AG10803 (cell line): ENCODE measurements at regions not wholly inside any gene's neighbourhood (a gene's known extent, or its start where the extent isn't known, plus 50 kb on each side); places are given as distances from the start of the nearest gene placed in this dataset.
"Not testable (repeated sequence)": the region's sequence is repeated elsewhere in the genome, so short reads cannot be mapped to it uniquely, and the experiment has no call there.

ENCODE experiments used
- DNase-seq: peaks from one replicate; pipeline ENCODE4 v3.0.0; 2010; ENCODE audit warnings: low read depth
- H3K4me3 ChIP-seq: 2 replicates; pipeline ENCODE4 v1.5.1; 2011; ENCODE audit warnings: mild to moderate bottlenecking, low read length, control low read depth
- TF ChIP-seq, protein P1 (sequence below): conservative IDR thresholded peaks from 2 replicates; pipeline ENCODE4 v1.5.1; 2011; ENCODE audit warnings: mild to moderate bottlenecking, low read length, control low read depth, inconsistent platforms

DNA sequence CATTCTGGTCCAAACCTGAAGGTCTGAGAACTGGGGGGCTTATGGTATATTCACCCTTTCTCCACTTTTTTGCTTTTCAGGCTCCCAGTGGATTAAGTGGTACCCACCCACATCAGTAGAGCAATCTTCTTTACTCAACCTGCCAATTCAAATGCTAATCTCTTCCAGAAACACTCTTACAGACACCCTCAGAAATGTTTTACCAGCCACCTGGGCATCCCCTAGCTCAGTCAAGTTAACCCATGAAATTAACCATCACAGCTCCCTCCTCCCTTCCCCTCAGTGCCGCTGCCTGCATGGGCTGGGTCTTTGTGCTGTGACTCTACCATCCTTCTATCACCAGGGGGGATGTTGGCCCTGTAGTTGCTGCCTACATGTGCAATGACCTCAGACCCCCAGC is 398.7 kb downstream of the BUD13 start:
- no peak overlapping the region for H3K4me3 ChIP-seq
- TF ChIP-seq, protein P1, sequence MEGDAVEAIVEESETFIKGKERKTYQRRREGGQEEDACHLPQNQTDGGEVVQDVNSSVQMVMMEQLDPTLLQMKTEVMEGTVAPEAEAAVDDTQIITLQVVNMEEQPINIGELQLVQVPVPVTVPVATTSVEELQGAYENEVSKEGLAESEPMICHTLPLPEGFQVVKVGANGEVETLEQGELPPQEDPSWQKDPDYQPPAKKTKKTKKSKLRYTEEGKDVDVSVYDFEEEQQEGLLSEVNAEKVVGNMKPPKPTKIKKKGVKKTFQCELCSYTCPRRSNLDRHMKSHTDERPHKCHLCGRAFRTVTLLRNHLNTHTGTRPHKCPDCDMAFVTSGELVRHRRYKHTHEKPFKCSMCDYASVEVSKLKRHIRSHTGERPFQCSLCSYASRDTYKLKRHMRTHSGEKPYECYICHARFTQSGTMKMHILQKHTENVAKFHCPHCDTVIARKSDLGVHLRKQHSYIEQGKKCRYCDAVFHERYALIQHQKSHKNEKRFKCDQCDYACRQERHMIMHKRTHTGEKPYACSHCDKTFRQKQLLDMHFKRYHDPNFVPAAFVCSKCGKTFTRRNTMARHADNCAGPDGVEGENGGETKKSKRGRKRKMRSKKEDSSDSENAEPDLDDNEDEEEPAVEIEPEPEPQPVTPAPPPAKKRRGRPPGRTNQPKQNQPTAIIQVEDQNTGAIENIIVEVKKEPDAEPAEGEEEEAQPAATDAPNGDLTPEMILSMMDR, result no peak
- no peak for DNase-seq

DNA sequence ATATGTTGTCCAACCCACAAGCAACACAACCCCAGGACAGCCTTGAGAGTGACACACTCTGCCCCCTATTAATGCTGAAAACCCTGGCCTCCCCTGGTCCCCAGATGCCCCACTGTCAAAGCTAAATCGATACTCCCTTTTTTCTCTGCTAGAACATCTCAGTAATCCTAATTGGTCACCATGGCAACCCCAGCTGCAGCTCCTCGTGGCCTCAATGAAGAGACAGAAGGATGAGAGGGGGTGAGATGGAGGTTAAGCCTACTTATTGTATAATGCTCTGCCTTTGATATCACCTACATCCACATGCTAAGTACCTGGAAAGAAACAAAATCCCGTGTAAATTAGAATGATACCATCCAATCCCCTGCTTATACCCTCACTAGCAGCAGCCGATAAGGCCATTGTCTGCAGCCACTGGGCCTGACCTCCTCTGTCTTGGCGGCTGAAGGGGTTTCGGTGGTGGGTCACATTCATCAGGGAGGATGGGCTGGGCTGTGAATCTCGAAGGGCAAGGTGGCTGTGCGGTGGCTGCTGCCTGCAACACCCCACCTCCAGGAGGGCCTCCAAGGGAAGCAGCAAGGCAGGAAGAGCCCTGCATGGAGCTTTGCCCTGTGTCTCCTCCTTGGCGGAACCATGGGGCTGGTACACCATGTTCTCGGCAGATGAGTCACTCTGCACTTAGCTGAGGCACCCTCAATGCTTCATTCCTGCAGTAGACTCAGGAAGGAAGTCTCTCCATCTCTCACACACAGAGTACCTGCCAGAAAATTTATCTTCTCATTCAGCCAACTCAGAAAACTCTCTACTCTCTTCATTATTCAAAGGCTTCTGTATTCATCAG is 399.5 kb downstream of the BUD13 start:
- TF ChIP-seq, protein P1, result no peak
- DNase-seq, result no peak
- H3K4me3 ChIP-seq, result no peak overlapping the region

- DNase-seq, result no peak
- no peak overlapping the region for H3K4me3 ChIP-seq
- TF ChIP-seq, protein P1, result no peak
These were observed 401.6 kb downstream of the BUD13 start for GRCh38 chr11:116371146-116371545.

GRCh38 chr11:116368784-116369183 is 404.0 kb downstream of the BUD13 start:
- TF ChIP-seq, protein P1, result no peak
- no peak for DNase-seq
- no peak overlapping the region for H3K4me3 ChIP-seq

DNA sequence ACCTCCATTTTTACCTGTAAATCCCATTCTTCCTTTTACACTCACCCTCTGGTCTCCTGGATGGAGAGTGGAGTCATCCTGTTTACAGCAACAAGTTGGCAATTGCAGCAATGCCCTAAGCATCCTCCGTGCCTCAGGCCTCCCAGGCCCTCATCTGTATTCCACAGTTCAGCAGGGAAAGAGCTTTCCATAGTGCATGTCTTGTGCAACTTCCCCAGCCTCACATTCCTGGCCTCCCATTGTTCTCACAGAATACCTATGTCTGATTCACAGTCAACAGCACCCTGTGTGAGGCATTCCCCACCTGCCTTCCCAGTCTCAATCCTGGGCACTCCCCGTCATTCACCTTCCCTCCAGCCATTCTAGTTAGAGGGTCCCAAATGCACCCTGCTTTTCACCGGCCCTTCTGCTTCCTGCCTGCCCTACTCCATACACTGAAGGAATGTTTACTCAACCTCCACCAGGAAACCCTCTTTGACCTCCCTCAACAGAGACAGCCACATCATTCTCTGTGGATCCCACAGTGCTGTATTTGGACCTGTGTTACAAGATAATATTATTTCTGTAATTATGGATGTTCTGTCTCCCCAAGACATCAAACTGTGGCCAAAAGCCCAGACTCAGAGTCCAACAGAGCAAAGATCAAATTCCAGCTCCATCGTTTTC is 405.7 kb downstream of the BUD13 start:
- no peak overlapping the region for H3K4me3 ChIP-seq
- DNase-seq, result no peak
- TF ChIP-seq, protein P1, result no peak

DNA sequence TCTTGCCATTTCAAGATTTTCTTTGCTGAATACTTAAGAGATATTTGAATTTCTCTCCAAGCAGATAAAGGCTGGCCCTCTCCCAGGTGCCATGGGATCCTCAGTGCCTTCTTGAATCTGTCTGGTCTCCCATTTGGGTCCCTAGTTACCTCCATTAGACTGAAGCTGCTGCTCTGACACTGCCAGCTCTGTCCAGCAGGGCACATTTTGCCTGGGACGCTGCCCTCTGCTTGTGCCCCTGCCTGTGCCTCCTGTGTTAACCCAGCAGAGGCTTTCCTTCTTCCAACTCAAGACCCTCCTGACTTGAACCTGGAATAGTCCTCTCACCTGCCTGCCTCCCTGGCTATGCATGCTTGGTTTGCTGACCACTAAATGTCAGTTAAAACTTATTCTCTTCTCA is 406.3 kb downstream of the BUD13 start:
- DNase-seq, result no peak
- TF ChIP-seq, protein P1, result no peak
- no peak overlapping the region for H3K4me3 ChIP-seq

DNA sequence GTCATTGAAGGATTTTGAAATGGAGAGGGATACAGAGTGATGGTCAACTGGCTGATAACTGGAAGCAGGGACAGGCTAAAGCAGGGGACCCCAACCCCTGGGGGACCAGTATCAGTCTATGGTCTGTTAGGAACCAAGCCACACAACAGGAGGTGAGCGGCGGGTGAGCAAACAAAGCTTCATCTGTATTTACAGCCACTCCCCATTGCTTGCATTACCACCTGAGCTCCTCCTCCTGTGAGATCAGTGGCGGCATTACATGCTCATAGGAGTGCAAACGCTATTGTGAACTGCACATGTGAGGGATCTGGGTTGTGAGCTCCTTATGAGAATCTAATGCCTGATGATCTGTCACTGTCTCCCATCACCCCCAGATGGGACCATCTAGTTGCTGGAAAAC is 407.9 kb downstream of the BUD13 start:
- H3K4me3 ChIP-seq, DNase-seq: not testable (repeated sequence)
